H1 (cell line): ENCODE measurements at regions not wholly inside any gene's neighbourhood (a gene's known extent, or its start where the extent isn't known, plus 50 kb on each side); places are given as distances from the start of the nearest gene placed in this dataset.

Experiments
- CTCF ChIA-PET: fragments of 300-600 bp; sonication (Branson Sonifier 250); formaldehyde crosslinking; loops from one replicate; lab custom pipeline; 2021; ENCODE audit not compliant: partially characterized antibody; lab: Charles Lee
- POLR2A ChIA-PET: fragments of 300-600 bp; sonication (Branson Sonifier 250); formaldehyde crosslinking; loops from one replicate; lab custom pipeline; 2021; ENCODE audit warnings: inconsistent platforms; ENCODE audit not compliant: partially characterized antibody; lab: Charles Lee
- DNase-seq, 2 experiments: peaks; one replicate each; pipeline versions ENCODE4 v3.0.0 to v3.0.0-alpha.2; 2010 to 2022; ENCODE audit warnings: low spot score in 2 of 2, low read depth in 1 of 2, mixed read lengths in 1 of 2
- FAIRE-seq: peaks from 2 replicates; lab custom pipeline; 2011; peaks lifted over from hg19 to GRCh38; lab: Jason Lieb, UNC
- H2AFZ ChIP-seq: 2 replicates; pipeline ENCODE4 v1.8.1; 2012; ENCODE audit warnings: low read length, inconsistent platforms
- H2AK5ac ChIP-seq: 2 replicates; pipeline ENCODE4 v1.6.1; 2013; ENCODE audit warnings: low read depth, low read length
- H2BK120ac ChIP-seq: replicated peaks from 2 replicates; pipeline ENCODE3; 2013; ENCODE audit warnings: low read depth, low read length, inconsistent platforms
- H2BK12ac ChIP-seq: 2 replicates; pipeline ENCODE4 v1.6.1; 2013; ENCODE audit warnings: low read depth, low read length
- H2BK15ac ChIP-seq: 2 replicates; pipeline ENCODE4 v1.6.1; 2013; ENCODE audit warnings: low read length
- H2BK20ac ChIP-seq: 2 replicates; pipeline ENCODE4 v1.6.1; 2013; ENCODE audit warnings: low read length
- H2BK5ac ChIP-seq: 2 replicates; pipeline ENCODE4 v1.6.1; 2013; ENCODE audit warnings: low read depth, low read length
- H3K14ac ChIP-seq: 2 replicates; pipeline ENCODE4 v1.6.1; 2013; ENCODE audit warnings: inconsistent platforms; ENCODE audit not compliant: insufficient read length
- H3K18ac ChIP-seq: 2 replicates; pipeline ENCODE4 v1.6.1; 2013; ENCODE audit warnings: low read length; ENCODE audit errors: extremely low read depth
- H3K23ac ChIP-seq: 2 replicates; pipeline ENCODE4 v1.6.1; 2013; ENCODE audit warnings: inconsistent platforms; ENCODE audit not compliant: insufficient read length
- H3K23me2 ChIP-seq: 2 replicates; pipeline ENCODE4 v1.6.1; 2013; ENCODE audit warnings: low read depth, low read length
- H3K27ac ChIP-seq: 2 replicates; pipeline ENCODE4 v1.6.1; 2011; ENCODE audit warnings: low read depth, low read length, inconsistent platforms
- H3K27me3 ChIP-seq, 4 experiments: replicated peaks in 1 of 4; 1 replicate in 1 of 4; 2 replicates in 3 of 4; pipeline versions ENCODE4 v1.6.1 to v1.8.1; 2011 to 2013; ENCODE audit warnings: low read length in 3 of 4, mild to moderate bottlenecking in 3 of 4, inconsistent platforms in 2 of 4, mixed read lengths in 2 of 4, moderate library complexity in 1 of 4; ENCODE audit not compliant: control insufficient read depth in 3 of 4, insufficient read depth in 3 of 4; ENCODE audit errors: extremely low read depth in 1 of 4
- H3K36me3 ChIP-seq, 4 experiments: 2 replicates each; pipeline versions ENCODE4 v1.6.1 to v1.8.1; 2011 to 2013; ENCODE audit warnings: mild to moderate bottlenecking in 4 of 4, low read length in 3 of 4, moderate library complexity in 2 of 4, control low read depth in 1 of 4, inconsistent platforms in 1 of 4; ENCODE audit not compliant: insufficient read depth in 4 of 4, control insufficient read depth in 2 of 4
- H3K4ac ChIP-seq: replicated peaks from 2 replicates; pipeline ENCODE3; 2013; ENCODE audit warnings: low read length, low read depth, mixed read lengths, inconsistent platforms; ENCODE audit not compliant: insufficient read length
- H3K4me1 ChIP-seq, 4 experiments: replicated peaks in 1 of 4; 1 replicate in 1 of 4; 2 replicates in 3 of 4; pipeline versions ENCODE4 v1.6.1 to v1.8.1; 2011 to 2013; ENCODE audit warnings: low read length in 3 of 4, inconsistent platforms in 2 of 4, mixed read lengths in 1 of 4; ENCODE audit not compliant: insufficient read depth in 4 of 4, control insufficient read depth in 3 of 4
- H3K4me2 ChIP-seq, 2 experiments: 2 replicates each; pipeline versions ENCODE4 v1.6.1 to v1.8.1; 2011 to 2013; ENCODE audit warnings: low read depth in 2 of 2, low read length in 2 of 2, control low read depth in 1 of 2, inconsistent platforms in 1 of 2, mild to moderate bottlenecking in 1 of 2; ENCODE audit not compliant: insufficient read depth in 1 of 2
- H3K4me3 ChIP-seq, 4 experiments: fragments of 200-600, 300-600 bp in 1 of 4; sonication (generic), shearing (Covaris generic), sonication (Bioruptor Twin) in 1 of 4; 2 replicates each; pipeline versions ENCODE4 v1.5.1 to v1.8.1; 2011 to 2016; ENCODE audit warnings: low read length in 4 of 4, low read depth in 3 of 4, control low read depth in 2 of 4, inconsistent platforms in 2 of 4, mild to moderate bottlenecking in 2 of 4, mixed read lengths in 1 of 4, moderate library complexity in 1 of 4; ENCODE audit not compliant: insufficient read depth in 2 of 4; ENCODE audit errors: extremely low read depth in 1 of 4
- H3K56ac ChIP-seq: replicated peaks from 2 replicates; pipeline ENCODE3; 2013; ENCODE audit warnings: low read depth, mild to moderate bottlenecking, mixed read lengths, low read length, inconsistent platforms; ENCODE audit not compliant: insufficient read length
- H3K79me1 ChIP-seq: 2 replicates; pipeline ENCODE4 v1.6.1; 2013; ENCODE audit warnings: low read depth, low read length, control low read depth
- H3K79me2 ChIP-seq, 2 experiments: 2 replicates each; pipeline versions ENCODE4 v1.6.1 to v1.8.1; 2012 to 2013; ENCODE audit warnings: low read length in 2 of 2, mild to moderate bottlenecking in 2 of 2, inconsistent platforms in 1 of 2; ENCODE audit not compliant: insufficient read depth in 2 of 2, control insufficient read depth in 1 of 2
- H3K9ac ChIP-seq, 4 experiments: replicated peaks in 1 of 4; 1 replicate in 1 of 4; 2 replicates in 3 of 4; pipeline versions ENCODE4 v1.6.1 to v1.8.1; 2011 to 2013; ENCODE audit warnings: low read depth in 3 of 4, low read length in 3 of 4, control low read depth in 2 of 4, mild to moderate bottlenecking in 2 of 4, moderate library complexity in 2 of 4, inconsistent platforms in 1 of 4; ENCODE audit errors: extremely low read depth in 1 of 4
- H3K9me3 ChIP-seq, 2 experiments: 2 replicates each; pipeline versions ENCODE4 v1.6.1 to v1.8.1; 2012 to 2013; ENCODE audit warnings: mild to moderate bottlenecking in 2 of 2, moderate library complexity in 2 of 2, control low read depth in 1 of 2, inconsistent platforms in 1 of 2, low read depth in 1 of 2, low read length in 1 of 2, mixed read lengths in 1 of 2; ENCODE audit not compliant: insufficient read depth in 2 of 2
- H4K20me1 ChIP-seq, 2 experiments: replicated peaks in 1 of 2; 2 replicates each; pipeline versions ENCODE3 to v1.8.1; 2011 to 2013; ENCODE audit warnings: inconsistent platforms in 2 of 2, low read length in 2 of 2, mild to moderate bottlenecking in 1 of 2; ENCODE audit not compliant: insufficient read depth in 2 of 2, control insufficient read depth in 1 of 2
- H4K5ac ChIP-seq: 2 replicates; pipeline ENCODE4 v1.6.1; 2013; ENCODE audit warnings: low read length, low read depth, mixed read lengths, inconsistent platforms; ENCODE audit not compliant: insufficient read length
- H4K8ac ChIP-seq: 2 replicates; pipeline ENCODE4 v1.8.0; 2013; ENCODE audit warnings: mild to moderate bottlenecking, moderate library complexity, low read length, inconsistent platforms; ENCODE audit not compliant: insufficient read depth; ENCODE audit errors: extremely low read depth
- H4K91ac ChIP-seq: replicated peaks from 2 replicates; pipeline ENCODE3; 2013; ENCODE audit warnings: low read length, mixed read lengths, inconsistent platforms; ENCODE audit not compliant: insufficient read length
- ASH2L ChIP-seq: fragments of 200-600, 300-600 bp; sonication (generic); IDR thresholded peaks from one replicate; pipeline ENCODE4 v1.7.1; 2017; ENCODE audit warnings: low read length
- HDAC2 ChIP-seq, 2 experiments: fragments of 300-600 bp in 1 of 2; sonication (generic) in 1 of 2; IDR thresholded peaks; 2 replicates each; pipeline ENCODE4 v1.6.1; 2011 to 2012; ENCODE audit warnings: low read depth in 2 of 2, low read length in 2 of 2, mild to moderate bottlenecking in 2 of 2, moderate library complexity in 2 of 2, borderline replicate concordance in 1 of 2, inconsistent platforms in 1 of 2
- MAFK ChIP-seq: IDR thresholded peaks from 2 replicates; pipeline ENCODE4 v1.6.1; 2012; ENCODE audit warnings: low read depth, mild to moderate bottlenecking, improper control_type of control experiment, low read length
- NANOG ChIP-seq: IDR thresholded peaks from 2 replicates; pipeline ENCODE4 v1.6.1; 2011; ENCODE audit warnings: low read length, low read depth, mild to moderate bottlenecking, inconsistent platforms; ENCODE audit not compliant: insufficient read depth, poor library complexity, severe bottlenecking
- POU5F1 ChIP-seq: IDR thresholded peaks from 2 replicates; pipeline ENCODE4 v1.6.1; 2011; ENCODE audit warnings: low read depth, mild to moderate bottlenecking, low read length, moderate library complexity
- RAD21 ChIP-seq, 2 experiments: IDR thresholded peaks in 1 of 2; conservative IDR thresholded peaks in 1 of 2; 2 replicates each; pipeline ENCODE4 v1.6.1; 2011; ENCODE audit warnings: low read depth in 2 of 2, low read length in 2 of 2, improper control_type of control experiment in 1 of 2, inconsistent platforms in 1 of 2, mild to moderate bottlenecking in 1 of 2, moderate library complexity in 1 of 2
- RXRA ChIP-seq: IDR thresholded peaks from 2 replicates; pipeline ENCODE4 v1.6.1; 2011; ENCODE audit warnings: low read depth, mild to moderate bottlenecking, low read length, moderate library complexity; ENCODE audit not compliant: insufficient read depth
- SIN3A ChIP-seq, 2 experiments: IDR thresholded peaks in 1 of 2; conservative IDR thresholded peaks in 1 of 2; 2 replicates each; pipeline ENCODE4 v1.6.1; 2011 to 2012; ENCODE audit warnings: low read length in 2 of 2, improper control_type of control experiment in 1 of 2, low read depth in 1 of 2, mild to moderate bottlenecking in 1 of 2
- SIX5 ChIP-seq: IDR thresholded peaks from 2 replicates; pipeline ENCODE4 v1.6.1; 2011; ENCODE audit warnings: mild to moderate bottlenecking, low read depth, low read length
- SP4 ChIP-seq: IDR thresholded peaks from 2 replicates; pipeline ENCODE4 v1.6.1; 2012; ENCODE audit warnings: low read length, inconsistent platforms
- SUZ12 ChIP-seq: fragments of 200-600 bp; sonication (generic); IDR thresholded peaks from 2 replicates; pipeline ENCODE4 v1.6.1; 2012; ENCODE audit warnings: mild to moderate bottlenecking, inconsistent platforms, low read length, moderate library complexity, mixed read lengths
- TAF7 ChIP-seq: optimal IDR thresholded peaks from 2 replicates; pipeline ENCODE3; 2011; ENCODE audit warnings: low read depth, mild to moderate bottlenecking, inconsistent platforms, low read length, moderate library complexity, borderline replicate concordance
- TBP ChIP-seq: IDR thresholded peaks from 2 replicates; pipeline ENCODE4 v1.6.1; 2011; ENCODE audit warnings: low read depth, low read length, improper control_type of control experiment
- TCF12 ChIP-seq: IDR thresholded peaks from 2 replicates; pipeline ENCODE4 v1.6.1; 2011; ENCODE audit warnings: low read depth, mild to moderate bottlenecking, low read length
- WGBS, 2 experiments: shearing (Covaris generic) in 1 of 2; methylation state at CpG; one replicate each; pipeline versions ENCODE4 v1.1.6 to v1.1.7; 2013 to 2015; ENCODE audit warnings: low lambda C conversion rate in 2 of 2, mixed read lengths in 2 of 2, inconsistent platforms in 1 of 2, low coverage in 1 of 2, missing lambda C conversion rate in 1 of 2; ENCODE audit not compliant: insufficient replicate concordance in 2 of 2, insufficient coverage in 1 of 2, insufficient read length in 1 of 2; ENCODE audit errors: extremely low coverage in 1 of 2, missing lambda C conversion rate in 1 of 2; 5-methylcytosine and 5-hydroxymethylcytosine counted together

- ChIA-PET POLR2A (interaction anchor here (0.7 kb wide), 1 partner anchor 121 kb away, joined by 3 read pairs; no protein-coding TSS in a partner anchor), CTCF (interaction anchor here (0.8 to 1.3 kb wide), 3 partner anchors 20 to 158 kb away, joined by 3 to 5 read pairs (median 3); no protein-coding TSS in a partner anchor)
- Histone ChIP-seq H3K9ac (no peak overlapping the region), H2AFZ (no peak overlapping the region), H2BK5ac (no peak overlapping the region), H4K20me1 (no peaks in the 10 kb centered on the region), H2BK12ac (no peak overlapping the region), H3K79me2 (no peaks in the 10 kb centered on the region), H3K9me3 (no peaks in the 10 kb centered on the region), H3K27ac (no peak overlapping the region), H3K14ac (no peak overlapping the region), H3K4ac (no peak overlapping the region), H2BK15ac (no peak overlapping the region), H3K4me3 (no peak overlapping the region), H4K8ac (no peak overlapping the region), H3K56ac (no peak overlapping the region), H3K23ac (no peak overlapping the region), H3K27me3 (no peaks in the 10 kb centered on the region), H3K79me1 (no peaks in the 10 kb centered on the region), H3K4me1 (peaks cover 0 to 12% (median 2%) of the 10 kb centered on the region in 4 experiments; a peak in 5 of 7 replicates), H3K23me2 (no peaks in the 10 kb centered on the region), H2BK120ac (no peak overlapping the region), H2AK5ac (no peak overlapping the region), H3K18ac (no peak overlapping the region), H3K4me2 (no peak overlapping the region), H3K36me3 (no peaks in the 10 kb centered on the region), H4K91ac (no peak overlapping the region), H2BK20ac (no peak overlapping the region), H4K5ac (no peak overlapping the region)
- FAIRE-seq = no peak
- DNase-seq = no peak
- WGBS, 2 experiments = 72% methylated on average over 3 of the region's 4 CpGs; no CpG with 5 or more reads in 1 of the 2 experiments
- TF ChIP-seq ASH2L (no peak), POU5F1 (no peak), SIN3A (conservative IDR thresholded peaks at IDR 0.05 in 1 of 2, IDR thresholded peaks at IDR 0.05 in 1 of 2; ENCODE audit: low read depth in 1 of 2, low read length in 2 of 2) (no peak), TCF12 (no peak), SIX5 (no peak), NANOG (no peak), TBP (no peak), RAD21 (IDR thresholded peaks at IDR 0.05 in 1 of 2, conservative IDR thresholded peaks at IDR 0.05 in 1 of 2; ENCODE audit: low read depth in 2 of 2, low read length in 2 of 2) (no peak), TAF7 (no peak), RXRA (no peak), SP4 (no peak), HDAC2 (IDR thresholded peaks at IDR 0.05; ENCODE audit: borderline replicate concordance in 1 of 2, low read depth in 2 of 2, low read length in 2 of 2) (no peak), MAFK (no peak), SUZ12 (no peak)
Observed at GRCh38 chr2:9696731-9697130, 65.9 kb upstream of the YWHAQ start.
